GM12891 (cell line): ENCODE measurements at regions not wholly inside any gene's neighbourhood (a gene's known extent, or its start where the extent isn't known, plus 50 kb on each side); places are given as distances from the start of the nearest gene placed in this dataset.

Experiments
- PAX5 ChIP-seq: IDR thresholded peaks from 2 replicates; pipeline ENCODE4 v1.6.1; 2011; ENCODE audit warnings: low read length, moderate library complexity, mild to moderate bottlenecking; ENCODE audit not compliant: insufficient read depth, severe bottlenecking
- POLR2A ChIP-seq: IDR thresholded peaks from 2 replicates; pipeline ENCODE4 v1.6.1; 2011; ENCODE audit warnings: low read depth, low read length, control low read depth
- POLR2AphosphoS5 ChIP-seq: IDR thresholded peaks from 2 replicates; pipeline ENCODE4 v1.6.1; 2011; ENCODE audit warnings: low read depth, low read length, control low read depth
- POU2F2 ChIP-seq: IDR thresholded peaks from 2 replicates; pipeline ENCODE4 v1.6.1; 2011; ENCODE audit warnings: low read depth, mild to moderate bottlenecking, control low read depth, low read length, moderate library complexity
- TAF1 ChIP-seq: IDR thresholded peaks from 2 replicates; pipeline ENCODE4 v1.6.1; 2011; ENCODE audit warnings: low read depth, low read length, control low read depth

DNA sequence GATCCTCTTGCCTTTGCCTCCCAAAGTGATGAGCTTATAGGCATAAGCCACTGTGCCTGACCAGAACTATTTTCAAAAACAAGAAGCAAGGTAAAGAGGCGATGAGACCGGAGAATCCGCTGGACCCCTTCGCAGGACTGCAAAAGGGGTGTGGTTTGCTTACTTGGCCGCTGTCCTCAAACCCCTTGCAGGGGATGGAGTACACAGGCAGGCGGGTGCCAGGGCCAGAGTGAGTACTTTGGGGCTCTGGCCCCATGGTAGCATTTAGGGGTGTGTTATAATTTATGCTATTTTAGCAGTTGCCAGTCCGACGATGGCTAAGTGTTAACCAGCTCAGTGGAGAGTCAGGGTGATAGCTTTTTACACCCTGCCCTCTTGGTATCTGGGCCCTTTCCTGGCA lies 1454.9 kb downstream of the HACE1 start:
- TF ChIP-seq POLR2AphosphoS5 (no peak), POU2F2 (no peak), POLR2A (no peak), TAF1 (no peak), PAX5 (no peak)
